ENCODE measurements at regions not wholly inside any gene's neighbourhood (a gene's known extent, or its start where the extent isn't known, plus 50 kb on each side); places are given as distances from the start of the nearest gene placed in this dataset.

DNA sequence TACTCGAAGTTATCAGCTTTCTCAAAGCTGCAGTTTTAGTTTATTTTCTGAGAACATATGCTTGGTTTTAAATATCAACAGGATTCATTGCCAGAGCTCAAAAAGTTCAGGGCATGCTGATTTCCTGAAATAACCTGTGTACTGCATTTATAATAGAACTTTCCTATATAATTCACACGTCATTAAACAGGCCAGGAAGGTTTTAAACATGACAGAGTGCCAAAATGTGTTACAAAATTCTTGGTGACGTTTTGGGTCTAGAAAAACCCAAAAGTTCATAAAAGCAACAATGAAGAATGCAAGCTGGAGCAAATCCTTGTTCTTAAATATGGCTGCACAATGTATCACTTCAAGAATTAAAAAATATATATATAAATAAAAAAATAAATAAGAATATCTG is 1139.1 kb downstream of the CDH11 start:
- TF ChIP-seq POLR2AphosphoS5 (IDR thresholded peaks at IDR 0.05; ENCODE audit: low read depth, low read length): no peak
- TF ChIP-seq, protein P1, sequence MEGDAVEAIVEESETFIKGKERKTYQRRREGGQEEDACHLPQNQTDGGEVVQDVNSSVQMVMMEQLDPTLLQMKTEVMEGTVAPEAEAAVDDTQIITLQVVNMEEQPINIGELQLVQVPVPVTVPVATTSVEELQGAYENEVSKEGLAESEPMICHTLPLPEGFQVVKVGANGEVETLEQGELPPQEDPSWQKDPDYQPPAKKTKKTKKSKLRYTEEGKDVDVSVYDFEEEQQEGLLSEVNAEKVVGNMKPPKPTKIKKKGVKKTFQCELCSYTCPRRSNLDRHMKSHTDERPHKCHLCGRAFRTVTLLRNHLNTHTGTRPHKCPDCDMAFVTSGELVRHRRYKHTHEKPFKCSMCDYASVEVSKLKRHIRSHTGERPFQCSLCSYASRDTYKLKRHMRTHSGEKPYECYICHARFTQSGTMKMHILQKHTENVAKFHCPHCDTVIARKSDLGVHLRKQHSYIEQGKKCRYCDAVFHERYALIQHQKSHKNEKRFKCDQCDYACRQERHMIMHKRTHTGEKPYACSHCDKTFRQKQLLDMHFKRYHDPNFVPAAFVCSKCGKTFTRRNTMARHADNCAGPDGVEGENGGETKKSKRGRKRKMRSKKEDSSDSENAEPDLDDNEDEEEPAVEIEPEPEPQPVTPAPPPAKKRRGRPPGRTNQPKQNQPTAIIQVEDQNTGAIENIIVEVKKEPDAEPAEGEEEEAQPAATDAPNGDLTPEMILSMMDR (IDR thresholded peaks at IDR 0.05): no peak
- TF ChIP-seq, protein P2, sequence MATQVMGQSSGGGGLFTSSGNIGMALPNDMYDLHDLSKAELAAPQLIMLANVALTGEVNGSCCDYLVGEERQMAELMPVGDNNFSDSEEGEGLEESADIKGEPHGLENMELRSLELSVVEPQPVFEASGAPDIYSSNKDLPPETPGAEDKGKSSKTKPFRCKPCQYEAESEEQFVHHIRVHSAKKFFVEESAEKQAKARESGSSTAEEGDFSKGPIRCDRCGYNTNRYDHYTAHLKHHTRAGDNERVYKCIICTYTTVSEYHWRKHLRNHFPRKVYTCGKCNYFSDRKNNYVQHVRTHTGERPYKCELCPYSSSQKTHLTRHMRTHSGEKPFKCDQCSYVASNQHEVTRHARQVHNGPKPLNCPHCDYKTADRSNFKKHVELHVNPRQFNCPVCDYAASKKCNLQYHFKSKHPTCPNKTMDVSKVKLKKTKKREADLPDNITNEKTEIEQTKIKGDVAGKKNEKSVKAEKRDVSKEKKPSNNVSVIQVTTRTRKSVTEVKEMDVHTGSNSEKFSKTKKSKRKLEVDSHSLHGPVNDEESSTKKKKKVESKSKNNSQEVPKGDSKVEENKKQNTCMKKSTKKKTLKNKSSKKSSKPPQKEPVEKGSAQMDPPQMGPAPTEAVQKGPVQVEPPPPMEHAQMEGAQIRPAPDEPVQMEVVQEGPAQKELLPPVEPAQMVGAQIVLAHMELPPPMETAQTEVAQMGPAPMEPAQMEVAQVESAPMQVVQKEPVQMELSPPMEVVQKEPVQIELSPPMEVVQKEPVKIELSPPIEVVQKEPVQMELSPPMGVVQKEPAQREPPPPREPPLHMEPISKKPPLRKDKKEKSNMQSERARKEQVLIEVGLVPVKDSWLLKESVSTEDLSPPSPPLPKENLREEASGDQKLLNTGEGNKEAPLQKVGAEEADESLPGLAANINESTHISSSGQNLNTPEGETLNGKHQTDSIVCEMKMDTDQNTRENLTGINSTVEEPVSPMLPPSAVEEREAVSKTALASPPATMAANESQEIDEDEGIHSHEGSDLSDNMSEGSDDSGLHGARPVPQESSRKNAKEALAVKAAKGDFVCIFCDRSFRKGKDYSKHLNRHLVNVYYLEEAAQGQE (IDR thresholded peaks at IDR 0.05; ENCODE audit: insufficient read depth in 1 of 2, low read depth in 2 of 2, low read length in 1 of 2): no peak
